Heart left ventricle (tissue), 13 donors: ENCODE measurements at regions not wholly inside any gene's neighbourhood (a gene's known extent, or its start where the extent isn't known, plus 50 kb on each side); places are given as distances from the start of the nearest gene placed in this dataset.

Experiments used
- POLR2A ChIP-seq, 2 donors: fragments of 450-650 bp; IDR thresholded peaks; one replicate each; pipeline ENCODE4 v1.6.1; 2017; ENCODE audit warnings: antibody characterized with exemption in 2 of 2, mild to moderate bottlenecking in 2 of 2, moderate library complexity in 2 of 2
- TF ChIP-seq, protein P1 (sequence below), 12 donors: fragments of 200-600 bp; sonication (generic) in 4 of 12; IDR thresholded peaks; one replicate each; pipeline versions ENCODE4 v1.5.0 to v1.8.0; 2018 to 2022; ENCODE audit warnings: antibody characterized with exemption in 12 of 12, mild to moderate bottlenecking in 5 of 12
- donor health status: ischemic (EF 13 %, LVEDD 7.1; RV severe dilation, severe dysfunction).
- donor health status: DM: no; HTN: yes; CAD: no.
- donor health status: DM: no; HTN: no; CAD: no.
- donor health status: ischemic (EF 25% LVEDD 6.9; RV normal size, moderate dysfunction).
- donor health status: ischemic (EF 25% LVEDD 5.7; RV mildly dilated, moderate dysfunction).
- donor health status: ischemic (EF 35%, LVEDD 5.7; RV mildly dilated, moderate dysfunction).
- donor health status: nonischemic (EF 11% LVEDD 7.7; RV severe dilation, severe dysfunction).
- donor health status: DM: yes; HTN: yes; CAD: no.
- donor health status: PGD.
- donor health status: ischemic (EF 29% LVEDD 5.4; RV normal size, mild dysfunction).
- donor health status: nonischemic (EF 23%, LVEDD 6.1; RV moderate dilation, normal function).

DNA sequence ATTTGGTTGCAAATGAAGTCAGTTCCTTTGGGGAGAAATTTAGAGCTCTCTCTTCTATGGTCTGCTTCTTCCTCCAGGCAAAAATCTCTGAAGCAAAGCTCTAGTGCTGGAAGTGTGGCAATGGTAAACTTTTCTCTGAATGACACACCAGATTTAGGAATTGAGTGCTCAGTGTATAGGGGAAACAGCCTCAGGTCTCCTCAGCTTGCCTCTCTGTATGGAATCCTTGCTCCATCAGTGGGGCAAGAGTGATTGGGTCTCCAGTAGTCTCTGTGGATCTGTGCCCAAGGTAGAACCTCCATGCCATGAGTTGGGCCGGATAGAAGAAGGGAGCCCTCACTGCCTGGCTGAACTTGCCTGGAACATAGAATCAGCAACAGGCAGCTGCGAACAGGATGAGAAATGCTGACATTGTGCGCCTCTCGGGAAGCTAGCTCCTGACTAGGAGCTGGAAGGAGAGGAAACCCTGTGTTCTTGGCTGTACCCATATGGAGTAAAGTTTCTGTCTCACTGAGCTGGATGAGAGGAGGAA lies 156.1 kb downstream of the WNT7A start:
- no peak for TF ChIP-seq POLR2A (IDR thresholded peaks at IDR 0.05)
- TF ChIP-seq, protein P1, sequence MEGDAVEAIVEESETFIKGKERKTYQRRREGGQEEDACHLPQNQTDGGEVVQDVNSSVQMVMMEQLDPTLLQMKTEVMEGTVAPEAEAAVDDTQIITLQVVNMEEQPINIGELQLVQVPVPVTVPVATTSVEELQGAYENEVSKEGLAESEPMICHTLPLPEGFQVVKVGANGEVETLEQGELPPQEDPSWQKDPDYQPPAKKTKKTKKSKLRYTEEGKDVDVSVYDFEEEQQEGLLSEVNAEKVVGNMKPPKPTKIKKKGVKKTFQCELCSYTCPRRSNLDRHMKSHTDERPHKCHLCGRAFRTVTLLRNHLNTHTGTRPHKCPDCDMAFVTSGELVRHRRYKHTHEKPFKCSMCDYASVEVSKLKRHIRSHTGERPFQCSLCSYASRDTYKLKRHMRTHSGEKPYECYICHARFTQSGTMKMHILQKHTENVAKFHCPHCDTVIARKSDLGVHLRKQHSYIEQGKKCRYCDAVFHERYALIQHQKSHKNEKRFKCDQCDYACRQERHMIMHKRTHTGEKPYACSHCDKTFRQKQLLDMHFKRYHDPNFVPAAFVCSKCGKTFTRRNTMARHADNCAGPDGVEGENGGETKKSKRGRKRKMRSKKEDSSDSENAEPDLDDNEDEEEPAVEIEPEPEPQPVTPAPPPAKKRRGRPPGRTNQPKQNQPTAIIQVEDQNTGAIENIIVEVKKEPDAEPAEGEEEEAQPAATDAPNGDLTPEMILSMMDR (IDR thresholded peaks at IDR 0.05): no peak
